ENCODE measurements at regions not wholly inside any gene's neighbourhood (a gene's known extent, or its start where the extent isn't known, plus 50 kb on each side); places are given as distances from the start of the nearest gene placed in this dataset.

- DNase-seq, result no peak
These were observed 322.3 kb downstream of the GBE1 start for GRCh38 chr3:81439108-81439507.

DNA sequence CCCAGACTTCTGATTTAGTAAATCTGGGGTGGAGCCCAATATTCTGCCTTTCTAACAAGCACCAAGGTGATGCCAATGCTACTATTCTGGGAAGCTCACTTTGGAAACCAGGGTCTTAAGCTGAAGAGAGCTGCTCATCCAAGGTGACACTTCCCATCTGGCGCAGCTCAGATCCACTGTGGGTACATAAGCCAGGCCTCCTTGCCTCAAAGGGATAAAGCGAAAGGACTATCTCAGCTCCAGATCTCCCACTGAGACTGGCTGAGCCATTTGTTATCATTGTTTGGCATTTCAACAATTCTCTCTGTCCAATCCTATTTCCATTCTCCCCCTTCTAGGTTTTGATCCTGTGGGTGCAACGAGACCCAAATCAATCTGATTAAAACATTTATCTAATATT lies 323.8 kb downstream of the GBE1 start:
- no peak for DNase-seq

- DNase-seq, result no peak
These were observed 325.3 kb downstream of the GBE1 start for GRCh38 chr3:81436182-81436581.

DNA sequence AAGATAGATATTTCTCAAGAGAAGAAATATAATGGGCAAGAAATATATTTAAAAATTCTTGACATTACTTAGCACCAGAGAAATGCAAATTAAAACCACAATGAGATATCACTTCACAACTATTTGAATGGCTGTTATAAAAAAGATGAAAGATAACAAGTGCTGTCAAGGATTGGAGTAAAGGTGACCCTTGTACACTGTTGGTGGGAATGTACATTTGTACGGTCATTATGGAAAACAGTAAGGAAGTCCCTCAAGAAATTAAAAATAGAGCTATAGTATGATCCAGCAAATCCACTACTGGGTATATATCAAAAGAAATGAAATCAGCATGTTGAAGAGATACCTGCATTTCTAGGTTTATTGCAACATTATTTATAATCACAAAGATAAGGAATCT lies 326.4 kb downstream of the GBE1 start:
- DNase-seq, result no peak

DNA sequence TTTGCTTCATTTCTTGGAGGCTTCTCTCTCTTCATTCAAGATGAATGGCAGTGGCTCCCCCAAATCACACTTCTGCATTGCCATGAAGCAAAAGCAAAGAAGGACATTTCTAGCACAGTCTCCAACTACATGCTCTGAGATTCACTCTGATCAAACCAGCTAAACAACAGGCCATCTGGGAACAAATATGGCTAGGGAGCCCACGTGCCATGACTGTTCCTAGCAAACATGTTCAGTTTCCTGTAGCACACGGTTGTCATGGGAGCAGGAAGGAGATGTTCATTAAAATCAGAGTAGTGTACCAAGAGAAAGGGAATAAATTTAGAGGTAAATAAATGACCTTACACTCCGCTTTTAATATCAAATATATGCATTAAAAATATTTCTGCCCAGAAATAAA lies 327.3 kb downstream of the GBE1 start:
- no peak for DNase-seq

GRCh38 chr3:81433675-81434074 lies 327.8 kb downstream of the GBE1 start:
- DNase-seq, result no peak

DNA sequence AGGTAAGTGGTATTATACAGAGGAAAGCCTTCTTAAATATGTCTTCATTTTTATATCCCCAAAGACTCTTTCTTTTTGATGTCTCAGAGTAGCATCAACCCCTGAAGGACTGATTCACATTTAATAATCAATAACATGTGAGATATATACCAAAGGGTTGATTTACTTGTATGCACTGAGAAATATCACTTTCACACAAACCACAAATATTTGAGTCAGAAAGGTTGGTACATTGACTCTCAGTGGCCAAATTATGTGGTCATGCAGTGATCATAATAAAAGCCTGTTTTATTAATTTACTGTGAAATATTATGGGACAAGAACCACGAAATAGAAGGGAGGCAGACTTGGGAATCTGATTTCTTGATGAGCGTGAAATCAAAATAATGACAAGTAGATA lies 329.0 kb downstream of the GBE1 start:
- DNase-seq, result no peak

DNA sequence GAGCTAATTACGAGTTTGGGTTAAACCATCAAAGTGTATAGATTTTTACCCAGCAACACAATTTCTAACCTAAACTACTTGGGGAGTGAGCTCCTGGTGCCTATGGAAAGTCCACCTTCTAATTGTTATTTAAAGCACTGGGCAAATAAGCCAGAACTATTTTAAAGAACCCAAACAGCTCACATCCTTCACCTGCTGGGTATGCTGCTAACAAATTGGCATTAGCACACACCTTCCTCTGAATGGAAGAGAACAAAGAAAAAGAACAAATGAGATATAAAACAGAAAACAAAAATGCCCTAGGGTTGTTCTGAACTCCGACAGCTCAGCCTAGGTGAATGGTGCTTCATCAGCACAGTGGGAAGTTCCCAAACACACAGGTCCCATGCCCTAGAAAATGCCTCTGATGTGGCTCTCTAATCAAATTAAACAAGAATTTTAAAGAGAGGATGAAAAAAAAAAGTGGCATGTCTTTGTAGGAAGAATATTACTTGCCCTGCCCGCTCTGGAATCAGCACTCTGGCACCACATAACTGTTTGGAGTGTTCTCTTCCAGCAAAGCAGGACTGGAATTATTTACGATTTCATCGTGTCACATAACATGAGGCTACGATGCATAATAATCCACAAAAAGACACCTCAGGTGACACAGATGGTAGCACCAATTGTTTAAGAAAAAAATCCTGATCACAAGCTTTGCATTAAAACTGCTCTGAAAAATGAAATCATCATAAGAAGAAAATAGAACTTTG lies 334.4 kb downstream of the GBE1 start:
- DNase-seq, result no peak

- no peak for DNase-seq
These were observed 336.1 kb downstream of the GBE1 start for GRCh38 chr3:81425198-81425868.

- no peak for DNase-seq
These were observed 342.2 kb downstream of the GBE1 start for GRCh38 chr3:81419228-81419627.

- DNase-seq, result no peak
These were observed 344.6 kb downstream of the GBE1 start for GRCh38 chr3:81416812-81417211.

GRCh38 chr3:81406318-81406717 lies 355.1 kb downstream of the GBE1 start:
- DNase-seq, result no peak

- no peak for DNase-seq
These were observed 365.5 kb downstream of the GBE1 start for GRCh38 chr3:81395739-81396513.

DNA sequence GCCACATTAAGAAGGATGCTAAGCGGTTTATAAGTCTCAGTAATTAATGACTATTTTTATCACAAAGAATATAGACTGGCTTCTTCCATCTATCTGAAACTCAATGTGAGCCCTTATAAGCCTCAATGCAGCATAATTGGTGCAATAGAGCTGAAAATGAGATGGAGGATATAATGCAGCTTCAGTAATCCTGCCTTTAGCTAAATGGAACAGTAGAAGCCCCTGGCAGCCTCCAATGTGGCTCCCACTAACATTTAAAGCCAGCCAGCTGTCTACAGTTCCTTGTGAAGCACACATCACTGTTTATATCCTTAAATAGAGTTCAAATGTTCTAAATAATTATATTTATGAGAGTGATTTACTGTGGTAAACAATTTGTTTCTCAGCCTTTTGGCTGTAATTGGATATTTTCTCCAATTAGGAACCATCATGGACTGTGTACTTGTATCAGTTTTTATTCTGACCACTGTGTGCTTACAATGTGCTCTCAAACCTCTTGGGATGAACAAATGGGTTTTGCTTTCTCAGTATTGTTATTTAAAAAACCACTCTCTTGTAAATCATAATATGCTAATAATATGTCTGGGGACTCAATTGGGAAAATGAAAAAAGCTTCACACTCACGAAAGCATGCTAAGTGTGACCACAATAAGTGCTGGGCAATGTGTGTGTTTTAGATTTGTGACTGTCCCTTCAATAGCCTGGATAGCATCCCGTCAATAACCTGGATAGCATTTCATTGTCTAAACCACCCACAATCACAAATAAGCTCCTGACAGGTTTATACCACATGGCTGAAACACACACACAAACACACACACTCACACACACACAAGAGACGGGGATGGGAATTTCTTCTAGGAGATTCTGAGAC lies 366.6 kb downstream of the GBE1 start:
- no peak for DNase-seq

GRCh38 chr3:81393251-81393650 lies 368.2 kb downstream of the GBE1 start:
- DNase-seq, result no peak

GRCh38 chr3:81390796-81391195 lies 370.6 kb downstream of the GBE1 start:
- DNase-seq, result no peak

- DNase-seq, result no peak
These were observed 373.3 kb downstream of the GBE1 start for GRCh38 chr3:81388191-81388590.

DNA sequence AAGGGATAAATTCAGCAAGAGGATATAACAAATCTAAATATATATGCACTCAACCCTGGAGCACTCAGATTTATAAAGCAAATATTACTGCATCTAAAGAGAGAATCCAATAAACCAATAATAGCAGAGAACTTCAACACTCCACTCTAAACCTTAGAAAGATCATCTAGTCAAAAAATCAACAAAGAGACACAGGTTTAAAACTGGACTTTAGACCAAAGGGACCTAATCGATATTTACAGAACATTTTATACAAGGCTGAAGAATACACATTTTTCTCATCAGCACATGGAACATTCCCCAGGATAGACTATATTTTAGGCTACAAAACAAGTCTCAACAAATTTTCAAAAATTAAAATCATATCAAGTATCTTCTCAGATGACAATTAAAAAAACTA lies 379.0 kb downstream of the GBE1 start:
- DNase-seq, result no peak

- no peak for DNase-seq
These were observed 381.2 kb downstream of the GBE1 start for GRCh38 chr3:81380234-81380633.

- no peak for DNase-seq
These were observed 382.7 kb downstream of the GBE1 start for GRCh38 chr3:81378552-81379293.

DNA sequence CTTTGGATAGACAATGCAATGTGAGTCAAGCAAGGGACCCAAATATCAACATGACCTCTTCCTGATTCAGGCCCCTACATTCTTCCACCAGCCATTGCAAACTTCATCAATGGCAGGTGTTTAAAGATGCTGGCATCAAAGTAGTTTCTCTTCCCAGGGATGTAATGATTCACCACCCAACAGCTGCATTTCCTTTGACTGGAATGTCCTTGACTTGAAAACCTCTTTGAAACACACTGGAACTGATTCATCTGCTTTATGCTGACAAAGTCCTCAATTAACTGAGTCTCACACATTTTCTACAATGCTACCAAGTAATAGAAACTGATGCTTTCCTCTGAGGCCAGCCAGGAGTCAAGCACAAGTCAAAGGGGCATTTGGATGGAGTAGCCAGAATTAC lies 385.5 kb downstream of the GBE1 start:
- DNase-seq, result no peak

- DNase-seq, result no peak
These were observed 397.0 kb downstream of the GBE1 start for GRCh38 chr3:81364411-81364810.
